ENCODE measurements at regions not wholly inside any gene's neighbourhood (a gene's known extent, or its start where the extent isn't known, plus 50 kb on each side); places are given as distances from the start of the nearest gene placed in this dataset.

GRCh38 chr1:80272495-80272894 is 1266.0 kb upstream of the ADGRL4 start:
- no peak for TF ChIP-seq POLR2A (IDR thresholded peaks at IDR 0.05)
- TF ChIP-seq, protein P1, sequence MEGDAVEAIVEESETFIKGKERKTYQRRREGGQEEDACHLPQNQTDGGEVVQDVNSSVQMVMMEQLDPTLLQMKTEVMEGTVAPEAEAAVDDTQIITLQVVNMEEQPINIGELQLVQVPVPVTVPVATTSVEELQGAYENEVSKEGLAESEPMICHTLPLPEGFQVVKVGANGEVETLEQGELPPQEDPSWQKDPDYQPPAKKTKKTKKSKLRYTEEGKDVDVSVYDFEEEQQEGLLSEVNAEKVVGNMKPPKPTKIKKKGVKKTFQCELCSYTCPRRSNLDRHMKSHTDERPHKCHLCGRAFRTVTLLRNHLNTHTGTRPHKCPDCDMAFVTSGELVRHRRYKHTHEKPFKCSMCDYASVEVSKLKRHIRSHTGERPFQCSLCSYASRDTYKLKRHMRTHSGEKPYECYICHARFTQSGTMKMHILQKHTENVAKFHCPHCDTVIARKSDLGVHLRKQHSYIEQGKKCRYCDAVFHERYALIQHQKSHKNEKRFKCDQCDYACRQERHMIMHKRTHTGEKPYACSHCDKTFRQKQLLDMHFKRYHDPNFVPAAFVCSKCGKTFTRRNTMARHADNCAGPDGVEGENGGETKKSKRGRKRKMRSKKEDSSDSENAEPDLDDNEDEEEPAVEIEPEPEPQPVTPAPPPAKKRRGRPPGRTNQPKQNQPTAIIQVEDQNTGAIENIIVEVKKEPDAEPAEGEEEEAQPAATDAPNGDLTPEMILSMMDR (IDR thresholded peaks at IDR 0.05): no peak

Data from right lobe of liver (tissue), 4 donors.